ENCODE measurements at regions not wholly inside any gene's neighbourhood (a gene's known extent, or its start where the extent isn't known, plus 50 kb on each side); places are given as distances from the start of the nearest gene placed in this dataset.
"Not testable (repeated sequence)": the region's sequence is repeated elsewhere in the genome, so short reads cannot be mapped to it uniquely, and the experiment has no call there.

DNA sequence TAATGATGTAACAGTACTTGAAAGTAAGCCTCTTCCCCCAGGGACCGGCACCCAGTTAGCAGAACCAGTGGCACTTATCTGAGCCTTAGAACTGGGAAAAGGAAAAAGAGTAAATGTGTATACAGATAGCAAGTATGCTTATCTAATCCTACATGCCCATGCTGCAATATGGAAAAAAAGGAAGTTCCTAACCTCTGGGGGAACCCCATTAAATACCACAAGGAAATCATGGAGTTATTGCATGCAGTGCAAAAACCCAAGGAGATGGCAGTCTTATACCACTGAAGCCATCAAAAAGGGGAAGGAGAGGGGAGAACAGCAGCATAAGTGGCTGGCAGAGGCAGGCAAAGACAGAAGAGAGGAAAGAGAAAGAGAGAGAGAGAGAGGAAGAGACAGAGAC is 456.8 kb downstream of the PTPRC start:
- TF ChIP-seq CTCF, POLR2A (IDR thresholded peaks at IDR 0.05): not testable (repeated sequence)

All from Peyer's patch (tissue), 4 donors.